ENCODE measurements at regions not wholly inside any gene's neighbourhood (a gene's known extent, or its start where the extent isn't known, plus 50 kb on each side); places are given as distances from the start of the nearest gene placed in this dataset.

DNA sequence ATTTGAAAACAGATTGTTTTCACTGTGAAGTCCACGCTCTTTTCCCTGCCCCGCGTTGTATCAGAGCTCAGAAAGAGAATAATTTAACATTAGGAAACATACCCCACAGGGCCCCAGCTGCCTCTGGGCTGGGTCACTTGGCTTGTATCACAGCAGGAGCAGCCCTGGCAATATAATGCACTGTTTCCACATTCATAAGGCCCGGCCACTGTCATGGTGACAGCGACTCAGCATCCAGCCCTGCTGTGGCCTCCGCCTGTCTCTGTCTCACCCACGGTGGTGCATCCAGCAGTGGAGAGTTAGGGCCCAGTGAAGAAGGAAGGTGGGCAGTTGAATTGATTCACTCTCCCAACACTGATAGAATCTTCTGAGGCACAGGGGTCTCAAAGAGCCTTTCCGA lies 188.9 kb downstream of the NSG2 start:
- Histone ChIP-seq H3K9me3 (no peaks in the 10 kb centered on the region), H3K36me3 (ENCODE audit: low read depth) (no peaks in the 10 kb centered on the region), H3K4me3 (no peak overlapping the region), H3K4me1 (ENCODE audit: low read depth) (no peaks in the 10 kb centered on the region)
- intact Hi-C loops (cut with DNase I, micrococcal nuclease) = no loop called here
- DNase-seq (no peak), ATAC-seq (no peak)
- TF ChIP-seq, protein P1, sequence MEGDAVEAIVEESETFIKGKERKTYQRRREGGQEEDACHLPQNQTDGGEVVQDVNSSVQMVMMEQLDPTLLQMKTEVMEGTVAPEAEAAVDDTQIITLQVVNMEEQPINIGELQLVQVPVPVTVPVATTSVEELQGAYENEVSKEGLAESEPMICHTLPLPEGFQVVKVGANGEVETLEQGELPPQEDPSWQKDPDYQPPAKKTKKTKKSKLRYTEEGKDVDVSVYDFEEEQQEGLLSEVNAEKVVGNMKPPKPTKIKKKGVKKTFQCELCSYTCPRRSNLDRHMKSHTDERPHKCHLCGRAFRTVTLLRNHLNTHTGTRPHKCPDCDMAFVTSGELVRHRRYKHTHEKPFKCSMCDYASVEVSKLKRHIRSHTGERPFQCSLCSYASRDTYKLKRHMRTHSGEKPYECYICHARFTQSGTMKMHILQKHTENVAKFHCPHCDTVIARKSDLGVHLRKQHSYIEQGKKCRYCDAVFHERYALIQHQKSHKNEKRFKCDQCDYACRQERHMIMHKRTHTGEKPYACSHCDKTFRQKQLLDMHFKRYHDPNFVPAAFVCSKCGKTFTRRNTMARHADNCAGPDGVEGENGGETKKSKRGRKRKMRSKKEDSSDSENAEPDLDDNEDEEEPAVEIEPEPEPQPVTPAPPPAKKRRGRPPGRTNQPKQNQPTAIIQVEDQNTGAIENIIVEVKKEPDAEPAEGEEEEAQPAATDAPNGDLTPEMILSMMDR (IDR thresholded peaks at IDR 0.05) = no peak

DNA sequence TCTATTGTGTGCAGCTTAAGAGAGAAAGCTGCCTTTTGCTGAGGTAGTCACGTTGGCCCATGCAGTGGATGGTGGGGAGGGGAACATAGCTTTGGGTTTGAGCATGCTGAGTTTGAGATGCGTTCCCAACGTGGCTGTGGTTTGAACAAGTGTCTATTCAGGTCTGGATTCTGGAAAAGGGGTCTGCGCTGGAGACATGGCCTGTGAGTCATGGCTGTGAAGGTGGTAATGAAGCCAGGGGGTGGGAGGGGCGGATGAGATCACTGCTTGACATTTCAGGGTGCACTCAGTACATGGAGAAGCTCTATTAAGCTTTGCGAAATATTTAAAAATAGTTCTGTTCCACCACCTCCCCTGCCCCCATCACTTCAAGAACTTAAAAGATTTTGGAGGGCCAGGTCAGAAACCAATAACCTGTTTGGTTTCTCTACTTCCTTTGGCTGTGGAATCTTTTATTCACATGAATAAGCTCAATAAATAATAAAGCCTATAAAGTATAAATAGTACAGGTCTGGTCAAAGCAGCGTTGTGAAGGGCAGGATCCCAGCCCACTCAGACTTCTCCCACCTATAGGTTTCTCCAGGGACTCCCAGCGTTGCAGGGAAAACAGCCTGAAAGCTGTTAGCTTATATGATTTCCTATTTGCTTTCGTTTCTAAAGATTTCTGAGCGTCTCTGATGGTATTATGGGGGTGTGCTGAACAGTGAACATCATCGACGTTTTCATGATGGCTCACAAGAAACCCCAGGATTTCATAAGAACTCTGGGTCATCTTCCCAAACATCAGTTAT lies 189.9 kb downstream of the NSG2 start:
- Histone ChIP-seq H3K4me1 (ENCODE audit: low read depth) (no peaks in the 10 kb centered on the region), H3K4me3 (no peak overlapping the region), H3K9me3 (no peaks in the 10 kb centered on the region), H3K36me3 (ENCODE audit: low read depth) (no peaks in the 10 kb centered on the region)
- intact Hi-C loops (cut with DNase I, micrococcal nuclease) = no loop called here
- ATAC-seq (no peak), DNase-seq (no peak)
- TF ChIP-seq, protein P1 (IDR thresholded peaks at IDR 0.05) = no peak

DNA sequence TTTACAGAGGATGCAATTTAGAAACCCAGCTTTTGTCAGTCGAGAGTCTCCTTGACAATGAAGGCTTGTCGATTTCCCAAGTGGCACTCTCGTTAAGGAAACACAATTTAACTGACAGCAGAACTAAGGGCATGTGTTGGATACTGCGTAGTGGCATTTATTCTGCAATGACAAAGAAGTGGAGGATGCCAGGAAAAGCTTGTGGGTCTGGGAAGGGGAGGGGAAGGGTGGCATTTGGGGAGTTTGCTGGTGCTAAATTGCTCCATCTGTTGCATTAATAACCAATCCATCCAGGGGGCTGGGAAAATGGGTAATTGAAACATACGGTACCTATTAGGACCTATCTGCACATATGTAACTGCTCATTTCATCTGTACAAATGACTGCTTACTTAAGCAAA lies 190.6 kb downstream of the NSG2 start:
- Histone ChIP-seq H3K4me1 (ENCODE audit: low read depth) (no peaks in the 10 kb centered on the region), H3K4me3 (no peak overlapping the region), H3K36me3 (ENCODE audit: low read depth) (no peaks in the 10 kb centered on the region), H3K9me3 (no peaks in the 10 kb centered on the region)
- TF ChIP-seq, protein P1 (IDR thresholded peaks at IDR 0.05) = no peak
- no peak for DNase-seq
- ATAC-seq = no peak
- intact Hi-C loops (cut with DNase I, micrococcal nuclease) = no loop called here

DNA sequence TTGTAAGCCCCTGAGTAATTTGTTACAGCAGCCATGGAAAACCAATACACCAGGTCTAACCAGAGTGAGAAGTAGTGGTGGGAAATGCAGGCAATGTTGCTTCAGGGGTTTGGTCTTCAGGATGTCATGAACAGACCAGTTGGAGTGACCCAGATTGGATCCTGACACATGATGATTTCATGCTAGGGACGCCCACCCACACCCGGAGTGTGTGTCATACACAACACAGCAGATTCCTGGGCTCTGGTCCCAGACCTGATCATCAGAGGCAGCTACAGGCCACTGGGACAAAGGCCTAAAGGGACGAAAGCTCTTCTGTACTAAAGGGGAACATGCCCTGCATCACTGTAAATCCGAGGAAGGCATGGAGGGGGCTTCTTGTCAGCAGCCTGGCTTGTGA lies 194.2 kb downstream of the NSG2 start:
- no peak for DNase-seq
- no peak for ATAC-seq
- TF ChIP-seq, protein P1 (IDR thresholded peaks at IDR 0.05) = no peak
- H3K4me3 ChIP-seq = no peak overlapping the region
- no peaks in the 10 kb centered on the region for H3K9me3 ChIP-seq
- H3K36me3 ChIP-seq (ENCODE audit: low read depth) = no peaks in the 10 kb centered on the region
- no peaks in the 10 kb centered on the region for H3K4me1 ChIP-seq (ENCODE audit: low read depth)
- intact Hi-C loops (cut with DNase I, micrococcal nuclease) = no loop called here

DNA sequence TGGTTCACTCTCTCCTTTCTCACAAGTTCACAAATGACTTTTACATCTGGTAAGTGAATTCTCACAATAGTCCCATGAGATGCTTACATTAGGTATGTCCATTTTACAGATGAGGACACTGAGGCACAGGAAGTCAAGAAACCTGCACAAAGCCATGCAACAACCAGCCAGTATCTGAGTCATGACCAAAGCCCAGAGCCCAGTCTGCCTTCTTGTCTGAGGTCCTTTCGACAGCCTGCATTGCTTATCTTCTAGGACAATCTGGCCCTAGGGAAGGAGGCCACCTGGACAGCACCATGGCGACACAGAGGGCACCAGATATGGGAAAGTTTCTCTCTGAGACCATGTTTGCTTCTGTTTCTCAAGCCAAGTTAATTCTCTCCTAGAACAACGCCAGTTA lies 197.1 kb downstream of the NSG2 start:
- ATAC-seq = no peak
- Histone ChIP-seq H3K4me1 (ENCODE audit: low read depth) (no peaks in the 10 kb centered on the region), H3K4me3 (no peak overlapping the region), H3K9me3 (no peaks in the 10 kb centered on the region), H3K36me3 (ENCODE audit: low read depth) (no peaks in the 10 kb centered on the region)
- DNase-seq = no peak
- TF ChIP-seq, protein P1 (IDR thresholded peaks at IDR 0.05) = no peak
- intact Hi-C loops (cut with DNase I, micrococcal nuclease) = no loop called here

Measured in mucosa of descending colon (tissue), 3 donors.